CD4-positive, alpha-beta T cell treated with Interleukin-4 for 4 hours (primary cell): ENCODE measurements at regions not wholly inside any gene's neighbourhood (a gene's known extent, or its start where the extent isn't known, plus 50 kb on each side); places are given as distances from the start of the nearest gene placed in this dataset.
A peak's percentile ranks its signal among the peaks of the same experiment; 100 is the strongest.
"Not testable (repeated sequence)": the region's sequence is repeated elsewhere in the genome, so short reads cannot be mapped to it uniquely, and the experiment has no call there.

Experiments
- DNase-seq: peaks from one replicate; pipeline ENCODE4 v3.0.0-alpha.2; 2020

DNA sequence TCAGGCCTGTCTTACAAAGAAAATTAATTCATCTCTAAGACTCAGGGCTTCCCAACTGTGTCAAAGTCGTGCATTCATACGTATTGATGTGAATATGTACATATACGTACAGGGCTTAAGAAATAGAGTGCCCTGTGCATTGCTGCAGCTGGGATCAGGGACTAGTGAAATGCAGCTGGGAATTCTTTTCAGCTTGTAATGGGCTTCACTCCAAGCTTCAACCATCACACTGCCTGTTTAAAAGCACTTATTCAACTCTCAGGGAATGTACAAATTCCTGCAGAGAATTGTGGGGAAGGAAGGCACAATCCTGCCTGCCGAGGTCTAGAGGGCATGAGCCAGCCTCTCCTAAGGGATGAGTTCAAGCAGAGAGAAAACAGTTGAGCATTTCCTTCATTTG lies 59.6 kb upstream of the MAN2A1 start:
- DNase-seq, result no peak

DNA sequence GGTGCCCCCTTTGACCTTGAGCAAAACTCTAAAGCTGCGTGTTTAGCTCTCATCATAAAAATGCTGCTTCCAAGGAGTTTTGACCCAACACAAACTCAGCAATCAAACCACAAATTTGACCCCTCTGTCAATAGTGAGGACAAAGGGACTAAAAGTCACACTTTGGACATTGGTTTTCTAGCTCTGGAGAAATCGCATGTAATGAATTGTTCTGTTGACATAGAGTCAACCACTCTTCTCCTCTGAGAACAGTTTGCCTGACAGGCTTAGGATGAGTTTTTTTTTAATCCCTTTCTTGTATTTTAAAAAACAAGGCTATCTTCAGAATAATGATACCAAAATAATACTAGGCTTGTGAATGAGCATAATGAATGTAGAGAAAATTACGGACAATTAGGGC lies 61.1 kb upstream of the MAN2A1 start:
- no peak for DNase-seq

DNA sequence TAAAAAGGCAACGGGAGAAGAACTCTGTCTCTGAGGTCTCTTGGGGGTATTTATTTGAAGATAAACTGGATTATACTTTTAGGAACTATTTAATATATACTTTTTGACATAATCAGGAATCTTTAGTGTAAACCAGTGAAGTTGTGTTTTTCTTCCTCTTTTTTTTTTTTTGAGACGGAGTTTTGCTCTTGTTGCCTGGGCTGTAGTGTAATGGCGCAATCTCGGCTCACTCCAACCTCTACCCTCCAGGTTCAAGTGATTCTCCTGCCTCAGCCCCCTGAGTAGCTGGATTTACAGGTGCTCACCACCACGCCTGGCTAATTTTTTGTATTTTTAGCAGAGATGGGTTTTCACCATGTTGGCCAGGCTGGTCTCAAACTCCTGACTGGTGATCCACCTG lies 68.5 kb upstream of the MAN2A1 start:
- DNase-seq, result not testable (repeated sequence)

DNA sequence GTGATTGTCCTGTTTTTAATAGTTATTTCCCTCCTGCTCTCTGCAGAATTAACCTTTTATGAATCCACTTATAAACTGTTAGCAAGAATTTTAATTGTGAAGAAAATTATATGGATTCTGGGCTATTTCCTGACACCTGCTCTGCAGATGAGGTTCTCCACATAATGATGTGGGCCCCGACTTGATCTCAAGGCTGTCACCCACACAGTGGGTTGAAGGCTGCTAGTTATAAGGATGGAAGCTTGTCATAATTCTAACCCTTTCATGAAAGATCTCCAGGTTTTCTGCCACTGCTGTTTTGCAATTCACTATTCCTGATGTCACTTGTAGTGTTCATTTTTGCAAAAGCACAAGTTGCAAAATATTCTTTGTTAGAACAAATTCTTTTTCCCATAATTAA lies 69.1 kb upstream of the MAN2A1 start:
- DNase-seq, result no peak

DNA sequence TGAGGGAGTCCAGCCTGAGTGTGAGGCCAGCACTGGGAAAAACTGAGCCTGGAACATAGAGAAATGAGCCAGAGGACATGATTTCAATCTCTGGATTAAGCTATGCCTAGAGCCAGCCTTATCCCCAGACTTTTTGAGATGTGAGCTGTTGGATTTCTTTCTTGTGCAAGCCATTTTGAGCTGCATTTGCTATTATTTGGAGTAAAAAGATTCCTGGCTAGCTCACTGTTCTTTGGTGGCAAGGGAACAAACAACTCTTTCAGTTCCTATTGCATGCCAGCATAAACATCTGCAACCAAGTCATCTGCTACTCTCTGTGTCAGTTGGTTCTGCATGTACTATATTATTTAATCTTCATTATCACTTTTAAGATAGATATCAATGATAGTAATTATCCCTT lies 70.1 kb upstream of the MAN2A1 start:
- DNase-seq, result no peak

DNA sequence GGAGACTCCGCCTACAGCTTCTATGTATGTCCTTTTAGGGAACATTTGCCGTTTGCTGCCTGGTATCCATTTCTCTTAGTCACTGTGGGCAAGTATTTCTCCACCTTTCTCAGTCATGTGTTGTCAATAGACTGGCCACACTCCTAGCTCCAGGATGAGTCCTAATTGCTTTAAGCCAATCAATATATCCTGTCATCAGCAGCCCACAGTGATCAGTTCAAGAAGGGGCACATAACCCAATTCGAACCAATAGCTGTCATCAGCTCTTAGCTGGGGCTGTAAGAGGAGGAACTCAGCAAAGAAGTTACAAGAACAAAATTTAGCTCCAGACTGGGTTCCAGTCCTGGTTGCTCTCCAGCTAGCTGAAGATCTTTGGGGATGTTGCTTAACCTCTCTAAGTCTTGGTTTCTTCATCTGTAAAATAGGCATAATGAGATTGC lies 70.7 kb upstream of the MAN2A1 start:
- no peak for DNase-seq

DNA sequence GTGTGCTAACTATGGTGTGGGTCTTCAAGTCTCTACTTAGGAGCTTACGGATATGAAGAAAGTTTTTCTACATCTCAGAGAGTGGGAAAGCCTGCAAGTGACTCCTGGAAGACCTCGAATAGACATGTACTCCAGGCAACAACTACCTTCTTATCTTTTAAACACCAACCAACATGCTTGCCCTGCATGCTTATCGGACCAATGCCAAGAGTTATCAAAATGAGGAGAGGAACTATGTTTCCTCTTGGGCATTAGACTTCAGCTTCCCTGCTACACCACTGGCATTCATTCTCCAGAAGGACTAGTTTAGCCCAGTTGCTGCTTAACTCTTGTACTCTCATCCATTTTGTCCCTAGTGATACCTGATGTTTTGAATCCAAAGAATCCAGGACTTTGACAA lies 74.7 kb upstream of the MAN2A1 start:
- no peak for DNase-seq

DNA sequence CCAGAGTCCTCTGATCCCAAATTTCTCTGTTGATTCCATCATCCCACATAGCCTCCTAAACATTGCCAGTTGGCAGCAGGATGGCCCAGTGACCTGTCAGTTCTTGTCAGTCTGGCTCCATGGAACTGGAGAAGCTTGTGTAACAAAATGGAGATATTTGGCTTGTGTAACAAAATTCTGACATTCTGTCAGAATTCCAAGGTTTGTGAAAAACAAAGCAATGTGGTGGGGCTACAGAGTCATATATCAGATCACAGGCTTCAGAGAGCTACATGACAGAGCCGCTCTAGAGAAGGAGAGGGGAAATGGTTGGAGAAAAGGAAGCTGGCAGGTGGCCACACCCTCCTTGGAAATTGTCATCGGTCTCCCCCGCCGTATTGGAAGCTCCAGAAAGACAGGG lies 75.4 kb upstream of the MAN2A1 start:
- no peak for DNase-seq

DNA sequence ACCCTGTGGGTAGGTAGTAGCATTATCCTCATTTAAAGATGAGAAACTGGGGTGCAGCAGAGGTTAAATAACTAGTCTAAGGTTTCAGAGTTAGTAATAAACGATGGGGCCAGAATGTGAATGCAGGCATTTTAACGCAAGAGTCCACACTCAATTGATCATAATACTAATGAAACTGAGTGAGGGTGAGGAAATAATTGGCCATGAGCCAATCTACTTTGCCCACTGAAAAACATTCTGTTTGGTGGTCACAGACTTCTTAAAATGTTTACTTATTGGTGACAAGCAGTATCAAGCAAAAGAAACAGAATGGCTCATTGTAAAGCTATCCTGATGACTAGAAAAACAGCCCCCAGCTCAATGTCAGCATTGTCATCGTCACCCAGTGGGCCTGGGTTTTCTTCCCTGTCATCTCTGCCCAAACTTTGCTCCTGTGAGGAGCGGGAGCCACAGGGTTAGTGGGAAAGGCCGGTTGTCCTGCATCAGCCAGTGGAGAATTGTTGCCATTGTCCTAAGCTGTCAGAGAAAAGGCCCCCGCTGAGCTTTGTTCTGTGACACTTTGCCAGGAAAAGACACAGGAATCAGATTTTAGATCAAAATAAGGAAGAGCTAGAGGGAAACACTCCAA lies 77.3 kb upstream of the MAN2A1 start:
- DNase-seq, result no peak

DNA sequence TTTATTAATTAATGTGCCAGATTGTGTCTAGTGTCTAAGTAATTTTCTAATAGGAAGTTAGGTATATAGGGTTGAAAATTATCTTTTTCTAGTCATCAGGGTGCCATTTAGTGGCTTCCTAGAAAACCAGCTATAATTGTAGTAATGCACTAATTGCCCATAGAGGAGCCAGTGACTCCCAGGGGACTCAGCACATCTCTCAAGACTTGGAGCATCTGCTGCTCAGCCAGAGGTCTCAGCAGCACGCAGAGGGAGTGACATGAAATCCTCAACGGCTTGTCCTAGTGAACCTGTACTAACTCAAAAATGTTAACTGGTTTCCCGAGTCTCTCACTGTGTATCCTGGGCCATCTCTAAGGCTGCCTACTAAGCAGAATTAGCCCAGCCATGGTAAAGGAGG lies 78.2 kb upstream of the MAN2A1 start:
- no peak for DNase-seq

DNA sequence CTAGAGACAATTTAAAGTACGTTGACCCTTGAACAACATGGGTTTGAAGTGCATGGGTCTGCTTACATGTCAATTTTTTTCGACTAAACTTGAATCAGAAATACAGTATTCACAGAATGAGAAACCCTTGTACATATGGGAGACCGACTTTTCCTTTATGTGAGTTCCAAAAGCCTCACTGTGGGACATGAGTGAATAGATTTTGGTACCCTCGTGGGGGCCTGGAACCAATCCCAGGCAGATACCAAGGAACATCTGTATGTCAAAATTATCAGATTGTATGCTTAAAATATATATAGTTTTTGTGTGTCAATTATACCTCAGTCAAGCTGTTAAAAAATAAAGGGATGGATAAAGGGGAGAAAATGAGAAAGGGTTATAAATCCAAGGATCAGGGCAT lies 78.7 kb upstream of the MAN2A1 start:
- no peak for DNase-seq

DNA sequence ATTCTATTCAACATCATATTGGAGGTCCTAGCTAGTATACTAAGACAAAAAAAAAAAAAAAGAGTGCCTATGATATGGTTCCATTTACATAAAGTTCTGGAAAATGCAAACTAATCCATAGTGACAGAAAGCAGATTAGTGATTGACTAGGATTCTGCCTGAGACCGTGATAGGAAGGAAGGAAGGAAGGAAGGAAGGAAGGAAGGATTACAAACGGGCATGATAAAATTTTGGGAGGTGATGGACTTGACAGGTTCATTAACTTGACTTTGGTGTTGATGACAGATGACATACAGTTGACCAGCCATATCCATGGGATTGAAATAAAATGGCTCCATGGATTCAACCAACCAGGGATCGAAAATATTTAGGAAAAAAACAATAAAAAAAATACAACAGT lies 79.1 kb upstream of the MAN2A1 start:
- no peak for DNase-seq

DNA sequence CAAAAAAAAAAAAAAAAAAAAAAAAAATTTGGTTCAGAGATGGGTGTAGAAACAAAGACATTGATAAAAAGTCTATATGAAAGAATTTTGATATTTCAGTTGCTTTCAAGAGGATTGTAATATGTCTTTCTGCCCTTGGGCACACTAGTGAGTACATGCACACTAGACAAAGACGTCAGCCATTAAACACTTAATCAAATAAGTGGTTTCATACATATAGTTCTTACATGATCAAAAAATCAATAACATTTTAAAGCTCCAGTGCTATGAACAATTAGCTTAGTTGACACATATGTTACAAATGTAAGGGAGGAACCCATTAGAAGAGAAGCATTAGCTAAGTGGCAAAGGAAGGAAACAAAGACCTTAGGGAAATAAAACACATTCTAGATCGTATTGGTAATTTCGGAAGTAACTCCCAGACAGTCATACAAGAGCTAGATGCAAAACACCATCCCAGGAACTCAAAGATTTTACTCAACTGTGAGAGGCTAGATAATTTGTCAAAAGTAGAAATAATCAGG lies 84.5 kb upstream of the MAN2A1 start:
- DNase-seq, result no peak

DNA sequence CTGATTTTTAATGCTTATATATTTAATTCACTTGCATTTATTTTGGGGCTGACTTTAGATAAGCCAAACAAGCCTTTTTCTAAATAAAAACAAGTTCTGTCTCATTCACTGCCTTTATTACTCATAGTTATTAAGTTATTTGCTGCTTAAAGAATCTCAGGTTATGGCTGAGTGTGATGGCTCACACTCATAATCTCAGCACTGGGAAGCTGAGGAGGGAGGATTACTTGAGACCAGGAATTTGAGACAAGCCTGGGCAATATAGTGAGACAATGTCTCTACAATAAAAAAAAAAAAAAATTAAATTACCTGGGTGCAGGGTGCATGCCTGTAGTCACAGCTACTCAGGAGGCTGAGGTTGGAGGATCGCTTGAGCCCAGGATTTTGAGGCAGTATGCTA lies 85.0 kb upstream of the MAN2A1 start:
- no peak for DNase-seq

DNA sequence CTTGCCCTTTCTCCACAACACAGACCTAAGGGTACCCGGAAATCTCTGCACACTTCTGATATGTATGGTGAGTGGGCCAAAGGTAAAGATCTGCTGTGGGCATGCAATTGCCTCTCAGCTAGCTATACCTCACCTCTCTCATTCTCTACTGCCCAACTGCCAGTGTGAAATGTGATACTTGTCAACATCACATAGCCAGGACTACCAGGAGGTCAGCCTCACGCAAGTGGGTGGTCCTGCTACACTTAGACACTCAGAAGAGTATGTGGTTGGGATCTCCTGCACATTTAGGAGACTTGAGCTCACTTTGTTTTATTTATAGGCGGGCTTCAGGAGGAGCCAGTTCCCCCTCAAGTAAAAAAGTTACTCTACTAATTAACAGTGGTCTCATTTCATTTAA lies 88.0 kb upstream of the MAN2A1 start:
- no peak for DNase-seq

DNA sequence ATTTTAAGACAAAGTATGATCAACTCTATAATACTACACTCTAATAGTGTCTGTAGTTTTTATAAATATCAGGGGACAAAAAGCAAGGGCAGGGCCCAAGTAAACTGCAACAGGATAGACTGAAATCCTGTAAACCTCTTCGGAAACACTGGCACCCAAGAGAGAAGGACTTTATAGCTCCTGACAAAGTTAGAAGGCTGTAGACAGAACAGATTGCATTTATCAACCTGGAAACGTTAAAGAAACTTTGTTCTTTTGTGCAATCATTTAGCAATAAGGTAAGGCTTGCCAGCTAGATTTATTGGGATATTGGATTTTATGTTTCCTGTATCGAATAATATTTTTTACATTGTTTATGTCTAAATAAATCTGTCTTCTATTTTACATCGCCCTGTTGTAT lies 91.8 kb upstream of the MAN2A1 start:
- DNase-seq, result no peak

DNA sequence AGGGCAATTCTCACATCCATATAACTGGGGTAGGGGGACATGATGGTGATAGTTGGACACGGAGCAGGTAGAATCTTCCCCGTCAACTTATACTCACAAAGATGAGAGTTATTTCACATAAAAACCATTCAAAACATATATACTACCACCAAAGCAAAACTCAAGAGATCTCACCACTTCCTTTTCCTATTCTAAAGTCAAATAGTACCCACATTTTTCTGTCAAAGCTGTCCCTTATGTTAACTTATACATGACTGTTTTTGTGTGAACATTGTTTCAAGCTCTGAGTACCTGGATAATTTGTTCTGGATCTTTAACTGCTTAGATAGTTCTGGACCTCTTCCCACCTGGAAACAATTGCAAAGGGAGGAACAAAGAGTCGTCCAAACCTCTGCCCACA lies 95.5 kb upstream of the MAN2A1 start:
- no peak for DNase-seq

DNA sequence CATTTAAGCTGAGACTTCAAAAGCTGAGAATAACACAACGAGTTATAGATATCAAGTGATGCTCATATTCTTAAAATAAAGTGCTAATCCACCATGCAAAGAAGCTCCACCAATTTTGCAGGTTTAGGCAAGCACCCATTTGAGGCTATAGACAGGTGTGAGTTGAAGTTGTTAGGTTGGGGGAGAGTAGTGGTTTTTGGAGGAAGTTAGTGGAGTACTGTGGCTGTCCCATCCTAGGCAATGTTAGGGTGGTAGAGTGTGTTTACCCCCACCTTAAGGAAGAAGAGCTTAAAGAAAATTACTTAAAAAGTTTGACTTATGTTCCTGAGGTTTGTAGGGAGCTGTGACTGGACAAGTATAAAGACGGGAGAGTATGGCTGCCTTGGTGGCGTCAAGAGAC lies 98.9 kb upstream of the MAN2A1 start:
- DNase-seq, result no peak

DNA sequence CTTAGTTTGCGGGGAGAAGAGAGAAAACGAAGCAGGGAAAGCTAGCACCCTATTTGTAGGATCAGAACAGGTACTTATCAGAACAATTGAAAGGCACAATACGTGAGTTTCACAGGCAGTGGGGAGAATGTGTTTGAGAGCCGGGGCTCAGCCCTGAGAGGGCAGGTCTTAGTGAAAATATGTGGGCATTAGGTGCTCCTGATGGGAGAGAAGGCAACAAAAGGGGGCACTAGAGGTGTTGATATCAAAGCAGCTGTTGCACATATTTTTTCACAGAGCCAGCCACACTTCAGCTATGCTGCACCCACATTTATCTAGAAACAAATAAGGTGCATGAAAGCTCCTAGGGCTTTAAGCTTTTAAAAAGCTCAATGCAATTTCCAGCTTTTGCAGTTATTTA lies 99.7 kb upstream of the MAN2A1 start:
- DNase-seq, result peak; percentile 16

DNA sequence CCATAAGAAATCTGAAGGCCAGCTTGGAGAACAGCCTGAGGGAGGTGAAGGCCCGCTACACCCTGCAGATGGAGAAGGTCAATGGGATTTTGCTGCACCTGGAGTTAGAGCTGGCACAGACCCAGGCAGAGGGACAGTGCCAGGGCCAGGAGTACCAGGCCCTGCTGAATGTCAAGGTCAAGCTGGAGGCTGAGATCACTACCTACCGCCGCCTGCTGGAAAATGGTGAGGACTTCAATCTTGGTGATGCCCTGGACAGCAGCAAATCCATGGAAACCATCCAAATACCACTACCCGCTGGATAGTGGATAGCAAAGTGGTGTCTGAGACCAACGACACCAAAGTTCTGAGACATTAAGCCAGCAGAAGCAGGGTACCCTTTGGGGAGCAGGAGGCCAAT lies 100.5 kb upstream of the MAN2A1 start:
- DNase-seq, result no peak

DNA sequence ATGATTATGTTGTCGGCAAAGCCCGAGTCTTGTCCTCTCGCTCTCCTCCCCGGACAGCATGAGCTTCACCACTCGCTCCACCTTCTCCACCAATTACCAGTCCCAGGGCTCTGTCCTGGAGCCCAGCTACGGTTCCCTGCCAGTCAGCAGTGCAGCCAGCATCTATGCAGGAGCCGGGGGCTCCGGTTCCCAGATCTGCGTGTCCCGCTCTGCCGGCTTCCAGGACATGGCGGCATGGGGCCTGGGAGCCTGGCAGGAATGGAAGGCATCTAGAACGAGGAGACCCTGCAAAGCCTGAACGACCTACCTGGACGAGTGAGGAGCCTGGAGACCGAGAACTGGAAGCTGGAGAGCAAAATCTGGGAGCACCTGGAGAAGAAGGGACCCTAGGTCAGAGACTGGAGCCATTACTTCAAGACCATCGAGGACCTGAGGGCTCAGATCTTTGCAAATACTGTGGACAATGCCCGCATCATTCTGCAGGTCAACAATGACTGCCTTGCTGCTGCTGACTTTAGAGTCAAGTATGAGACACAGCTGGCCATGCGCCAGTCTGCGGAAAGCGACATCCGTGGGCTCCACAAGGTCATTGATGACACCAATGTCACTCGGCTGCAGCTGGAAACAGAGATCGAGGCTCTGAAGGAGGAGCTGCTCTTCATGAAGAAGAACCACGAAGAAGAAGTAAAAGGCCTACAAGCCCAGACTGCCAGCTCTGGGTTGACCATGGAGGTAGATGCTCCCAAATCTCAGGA lies 101.3 kb upstream of the MAN2A1 start:
- no peak for DNase-seq

DNA sequence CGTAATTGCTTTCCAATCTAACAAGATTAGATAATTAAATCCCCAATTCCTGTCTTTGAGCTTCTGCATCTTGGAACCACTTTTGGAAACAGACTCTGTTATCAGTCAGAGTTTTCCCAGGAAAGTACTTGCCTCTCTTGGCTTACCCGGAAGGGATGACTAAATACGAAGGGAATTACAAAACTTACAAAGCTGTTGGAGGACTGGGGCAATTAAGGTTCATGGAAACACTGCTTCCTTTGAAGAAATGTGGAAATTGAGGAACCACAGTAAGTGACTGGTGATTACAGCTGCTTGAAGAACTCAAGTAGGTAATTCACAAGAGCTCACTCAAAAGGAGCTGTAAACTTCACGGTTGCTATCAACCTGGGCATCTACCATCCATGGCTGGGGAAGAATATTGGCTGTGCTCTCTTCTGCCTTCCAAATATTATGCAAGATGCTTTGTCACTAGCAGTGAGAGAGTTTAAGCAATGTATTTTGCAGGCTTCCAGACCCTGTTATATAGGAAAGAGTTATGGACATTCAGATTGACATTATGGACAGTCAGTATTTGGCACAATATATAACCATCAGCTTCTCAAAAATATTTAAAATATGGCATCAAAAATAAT lies 104.6 kb upstream of the MAN2A1 start:
- no peak for DNase-seq

DNA sequence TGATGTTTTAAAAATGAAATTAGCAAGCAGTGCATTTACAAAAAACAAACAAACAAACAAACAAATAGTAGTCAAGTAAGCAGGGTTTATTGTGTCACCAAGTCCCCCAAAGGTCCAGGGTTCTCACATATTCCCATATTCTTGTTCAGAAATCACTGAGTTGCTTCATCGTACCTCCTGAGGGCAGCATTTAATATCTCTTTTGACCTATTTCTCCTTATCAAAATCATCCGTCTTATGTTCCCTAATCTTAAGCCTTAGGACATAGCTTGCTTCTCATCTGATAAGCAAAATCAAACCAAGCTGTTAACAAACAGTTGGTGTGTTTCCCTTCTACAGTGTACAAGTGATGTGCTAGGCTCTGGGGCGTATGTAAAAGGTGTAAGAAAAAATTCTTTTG lies 109.5 kb upstream of the MAN2A1 start:
- no peak for DNase-seq

DNA sequence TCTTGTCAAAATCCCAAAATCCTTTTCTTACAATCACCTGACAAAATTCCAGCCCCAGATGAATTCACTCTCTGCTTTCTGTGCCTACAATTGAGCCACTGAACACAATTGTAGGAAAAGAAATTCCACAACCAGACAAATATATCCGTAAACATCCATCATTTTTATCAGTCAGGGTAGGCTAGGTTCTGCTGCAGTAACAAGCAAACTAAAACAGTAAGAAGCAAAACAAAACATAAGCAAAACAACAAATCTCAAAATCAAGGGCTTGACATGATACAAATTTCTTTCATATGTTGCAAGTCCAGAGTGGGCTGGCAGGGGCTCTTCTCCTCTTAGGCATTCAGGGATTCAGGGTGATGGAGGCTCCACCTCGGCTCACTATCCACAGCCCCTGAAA lies 114.2 kb upstream of the MAN2A1 start:
- DNase-seq, result no peak
